ENCODE measurements at regions not wholly inside any gene's neighbourhood (a gene's known extent, or its start where the extent isn't known, plus 50 kb on each side); places are given as distances from the start of the nearest gene placed in this dataset.

- Histone ChIP-seq H3K36me3 (ENCODE audit: control insufficient read depth in 2 of 2, extremely low read depth in 1 of 2, insufficient read depth in 2 of 2, low read length in 2 of 2) (no peaks in the 10 kb centered on the region), H3K27ac (ENCODE audit: control insufficient read depth, insufficient read depth, low read length) (no peak overlapping the region), H3K4me1 (ENCODE audit: control insufficient read depth, extremely low read depth, insufficient read depth, low read length) (no peaks in the 10 kb centered on the region), H2AFZ (ENCODE audit: control insufficient read depth, low read length) (no peak overlapping the region), H4K20me1 (ENCODE audit: control insufficient read depth, extremely low read depth, insufficient read depth, low read length) (no peaks in the 10 kb centered on the region), H3K4me3 (ENCODE audit: control insufficient read depth in 2 of 3, extremely low read depth in 1 of 3, insufficient read depth in 2 of 3, low read depth in 1 of 3, low read length in 3 of 3) (no peak overlapping the region), H3K79me2 (ENCODE audit: control insufficient read depth, insufficient read depth, low read length) (no peaks in the 10 kb centered on the region), H3K27me3 (ENCODE audit: control insufficient read depth, extremely low read depth, insufficient read depth, low read length) (peaks cover 33% of the 10 kb centered on the region), H3K9me3 (ENCODE audit: control insufficient read depth, low read depth, low read length) (no peaks in the 10 kb centered on the region), H3K9ac (ENCODE audit: control insufficient read depth, extremely low read depth, insufficient read depth, low read length) (no peak overlapping the region), H3K4me2 (ENCODE audit: control insufficient read depth, extremely low read depth, insufficient read depth, low read depth, low read length) (no peak overlapping the region), H3K9me1 (ENCODE audit: control insufficient read depth, extremely low read depth, insufficient read depth, low read length) (no peaks in the 10 kb centered on the region)
- TF ChIP-seq CTCF (optimal IDR thresholded peaks at IDR 0.05 in 1 of 3, IDR thresholded peaks at IDR 0.05 in 1 of 3, conservative IDR thresholded peaks at IDR 0.05 in 1 of 3; ENCODE audit: extremely low read depth in 1 of 3, insufficient read depth in 2 of 3, low read length in 3 of 3) = no peak
- no peak for TF ChIP-seq EZH2 (IDR thresholded peaks at IDR 0.05; ENCODE audit: low read length)
- dilution Hi-C loops (cut with MboI; ENCODE audit: extremely low pct_ligation_motif_present, low sequenced_read_pairs) = no loop called here
- DNase-seq (ENCODE audit: low read depth, low spot score) = no peak
- FAIRE-seq = no peak
Observed at GRCh38 chr16:85436636-85437165, 176.4 kb upstream of the GSE1 start.

GRCh38 chr16:85437166-85438052 is 175.7 kb upstream of the GSE1 start:
- no peaks in the 10 kb centered on the region for H4K20me1 ChIP-seq (ENCODE audit: control insufficient read depth, extremely low read depth, insufficient read depth, low read length)
- H3K4me1 ChIP-seq (ENCODE audit: control insufficient read depth, extremely low read depth, insufficient read depth, low read length) = no peaks in the 10 kb centered on the region
- FAIRE-seq (no peak), DNase-seq (ENCODE audit: low read depth, low spot score) (no peak)
- no peaks in the 10 kb centered on the region for H3K36me3 ChIP-seq (ENCODE audit: control insufficient read depth in 2 of 2, extremely low read depth in 1 of 2, insufficient read depth in 2 of 2, low read length in 2 of 2)
- no peaks in the 10 kb centered on the region for H3K9me3 ChIP-seq (ENCODE audit: control insufficient read depth, low read depth, low read length)
- H3K79me2 ChIP-seq (ENCODE audit: control insufficient read depth, insufficient read depth, low read length) = no peaks in the 10 kb centered on the region
- no peak overlapping the region for H3K27ac ChIP-seq (ENCODE audit: control insufficient read depth, insufficient read depth, low read length)
- H3K4me2 ChIP-seq (ENCODE audit: control insufficient read depth, extremely low read depth, insufficient read depth, low read depth, low read length) = no peak overlapping the region
- H3K27me3 ChIP-seq (ENCODE audit: control insufficient read depth, extremely low read depth, insufficient read depth, low read length) = peaks cover 33% of the 10 kb centered on the region
- H3K4me3 ChIP-seq (ENCODE audit: control insufficient read depth in 2 of 3, extremely low read depth in 1 of 3, insufficient read depth in 2 of 3, low read depth in 1 of 3, low read length in 3 of 3) = no peak overlapping the region
- TF ChIP-seq EZH2 (IDR thresholded peaks at IDR 0.05; ENCODE audit: low read length) (peak; percentile 19), CTCF (optimal IDR thresholded peaks at IDR 0.05 in 1 of 3, IDR thresholded peaks at IDR 0.05 in 1 of 3, conservative IDR thresholded peaks at IDR 0.05 in 1 of 3; ENCODE audit: extremely low read depth in 1 of 3, insufficient read depth in 2 of 3, low read length in 3 of 3) (no peak)
- dilution Hi-C loops (cut with MboI; ENCODE audit: extremely low pct_ligation_motif_present, low sequenced_read_pairs) = no loop called here
- no peaks in the 10 kb centered on the region for H3K9me1 ChIP-seq (ENCODE audit: control insufficient read depth, extremely low read depth, insufficient read depth, low read length)
- no peak overlapping the region for H3K9ac ChIP-seq (ENCODE audit: control insufficient read depth, extremely low read depth, insufficient read depth, low read length)
- H2AFZ ChIP-seq (ENCODE audit: control insufficient read depth, low read length) = no peak overlapping the region
